Testis (tissue), 2 donors: ENCODE measurements at regions not wholly inside any gene's neighbourhood (a gene's known extent, or its start where the extent isn't known, plus 50 kb on each side); places are given as distances from the start of the nearest gene placed in this dataset.

ENCODE experiments used
- POLR2A ChIP-seq: fragments of 450-650 bp; IDR thresholded peaks from one replicate; pipeline ENCODE4 v1.6.1; 2017; ENCODE audit warnings: antibody characterized with exemption, mild to moderate bottlenecking, moderate library complexity
- TF ChIP-seq, protein P1 (sequence below), 3 experiments: fragments of 450-650 bp in 2 of 3; fragments of 200-600 bp in 1 of 3; sonication (generic) in 1 of 3; IDR thresholded peaks; one replicate each; pipeline ENCODE4 v1.5.1; 2016 to 2019; ENCODE audit warnings: antibody characterized with exemption in 3 of 3, mild to moderate bottlenecking in 2 of 3, moderate library complexity in 1 of 3

DNA sequence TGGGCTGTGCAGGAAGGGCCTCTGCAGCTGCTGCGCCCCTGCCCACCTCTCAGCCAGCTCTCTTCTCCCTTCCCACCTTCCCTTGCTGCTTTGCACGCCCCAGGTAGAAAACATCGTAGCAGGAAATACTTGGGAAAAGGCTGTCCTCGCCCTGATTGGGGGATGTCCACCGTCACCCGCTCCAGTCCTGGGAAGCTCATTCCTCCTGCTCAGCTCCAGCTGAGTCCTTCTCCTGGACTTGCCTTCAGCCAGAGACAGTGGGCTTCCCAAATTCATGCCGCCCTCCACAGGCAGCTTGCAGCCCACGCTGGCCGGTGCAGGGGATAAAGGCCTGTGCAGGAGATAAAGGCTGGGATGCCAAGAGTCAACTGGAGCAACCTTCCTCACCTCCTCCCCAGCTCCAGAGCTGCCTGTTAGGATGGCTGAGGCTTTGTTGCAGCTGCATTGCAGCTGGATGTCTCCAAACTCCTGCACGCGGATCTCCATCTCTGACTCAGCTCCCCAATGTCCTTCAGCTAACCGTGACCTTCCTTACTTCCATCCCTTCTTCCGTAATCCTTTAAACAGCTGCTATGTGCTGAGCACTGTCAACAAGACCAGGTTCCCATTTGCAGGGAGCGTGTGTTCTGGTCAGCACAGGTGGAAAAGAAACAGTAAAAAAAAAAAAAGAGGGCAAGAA lies 402.0 kb upstream of the TNRC6C start:
- no peak for TF ChIP-seq POLR2A
- TF ChIP-seq, protein P1, sequence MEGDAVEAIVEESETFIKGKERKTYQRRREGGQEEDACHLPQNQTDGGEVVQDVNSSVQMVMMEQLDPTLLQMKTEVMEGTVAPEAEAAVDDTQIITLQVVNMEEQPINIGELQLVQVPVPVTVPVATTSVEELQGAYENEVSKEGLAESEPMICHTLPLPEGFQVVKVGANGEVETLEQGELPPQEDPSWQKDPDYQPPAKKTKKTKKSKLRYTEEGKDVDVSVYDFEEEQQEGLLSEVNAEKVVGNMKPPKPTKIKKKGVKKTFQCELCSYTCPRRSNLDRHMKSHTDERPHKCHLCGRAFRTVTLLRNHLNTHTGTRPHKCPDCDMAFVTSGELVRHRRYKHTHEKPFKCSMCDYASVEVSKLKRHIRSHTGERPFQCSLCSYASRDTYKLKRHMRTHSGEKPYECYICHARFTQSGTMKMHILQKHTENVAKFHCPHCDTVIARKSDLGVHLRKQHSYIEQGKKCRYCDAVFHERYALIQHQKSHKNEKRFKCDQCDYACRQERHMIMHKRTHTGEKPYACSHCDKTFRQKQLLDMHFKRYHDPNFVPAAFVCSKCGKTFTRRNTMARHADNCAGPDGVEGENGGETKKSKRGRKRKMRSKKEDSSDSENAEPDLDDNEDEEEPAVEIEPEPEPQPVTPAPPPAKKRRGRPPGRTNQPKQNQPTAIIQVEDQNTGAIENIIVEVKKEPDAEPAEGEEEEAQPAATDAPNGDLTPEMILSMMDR (IDR thresholded peaks at IDR 0.05) = no peak
